ENCODE measurements at regions not wholly inside any gene's neighbourhood (a gene's known extent, or its start where the extent isn't known, plus 50 kb on each side); places are given as distances from the start of the nearest gene placed in this dataset.

- no peaks in the 10 kb centered on the region for H3K9me3 ChIP-seq
- ChIA-PET POLR2A (no interaction called here), CTCF (interaction anchor here (0.6 to 3.7 kb wide), 23 partner anchors 11 to 1785 kb away, joined by 3 to 28 read pairs (median 6); no protein-coding TSS in a partner anchor)
- DNase-seq (ENCODE audit: low read depth in 1 of 2, low spot score in 1 of 2) (no peak), ATAC-seq (no peak), FAIRE-seq (no peak)
- no peak overlapping the region for H3K4me3 ChIP-seq
- WGBS (ENCODE audit: missing lambda C conversion rate) = 68% methylated on average over 2 of the region's 2 CpGs
- TF ChIP-seq SREBF2 (IDR thresholded peaks at IDR 0.05) (no peak), KDM1A (IDR thresholded peaks at IDR 0.05; ENCODE audit: low read depth) (no peak), HOXB5 (CRISPR knock-in tag; IDR thresholded peaks at IDR 0.05) (no peak), FOSL2 (IDR thresholded peaks at IDR 0.05) (no peak), FOSL2 (CRISPR knock-in tag; IDR thresholded peaks at IDR 0.05) (no peak), BCL3 (IDR thresholded peaks at IDR 0.05) (no peak), ZSCAN20 (CRISPR knock-in tag; IDR thresholded peaks at IDR 0.05) (no peak), BHLHE40 (IDR thresholded peaks at IDR 0.05; ENCODE audit: low read depth, low read length) (no peak), CBX8 (IDR thresholded peaks at IDR 0.05) (no peak)
- TF ChIP-seq, protein P1, sequence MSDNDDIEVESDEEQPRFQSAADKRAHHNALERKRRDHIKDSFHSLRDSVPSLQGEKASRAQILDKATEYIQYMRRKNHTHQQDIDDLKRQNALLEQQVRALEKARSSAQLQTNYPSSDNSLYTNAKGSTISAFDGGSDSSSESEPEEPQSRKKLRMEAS (IDR thresholded peaks at IDR 0.05) = no peak
- TF ChIP-seq, protein P2, sequence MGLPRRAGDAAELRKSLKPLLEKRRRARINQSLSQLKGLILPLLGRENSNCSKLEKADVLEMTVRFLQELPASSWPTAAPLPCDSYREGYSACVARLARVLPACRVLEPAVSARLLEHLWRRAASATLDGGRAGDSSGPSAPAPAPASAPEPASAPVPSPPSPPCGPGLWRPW (IDR thresholded peaks at IDR 0.05) = no peak
- H3K4me2 ChIP-seq = no peak overlapping the region; the same call in 2 of the 3 replicates
- no peak overlapping the region for H3K27ac ChIP-seq
- H3K4me1 ChIP-seq = no peaks in the 10 kb centered on the region
Observed at GRCh38 chr10:25114036-25114411, 60.8 kb upstream of the GPR158 start.

- H3K27ac ChIP-seq = no peak overlapping the region
- ATAC-seq (no peak), DNase-seq (ENCODE audit: low read depth in 1 of 2, low spot score in 1 of 2) (no peak), FAIRE-seq (no peak)
- POLR2A ChIA-PET = no interaction called here
- TF ChIP-seq FOXS1 (CRISPR knock-in tag; IDR thresholded peaks at IDR 0.05) (no peak), FOSB (CRISPR knock-in tag; IDR thresholded peaks at IDR 0.05) (no peak), ZC3H11A (IDR thresholded peaks at IDR 0.05) (no peak), KDM1A (IDR thresholded peaks at IDR 0.05; ENCODE audit: low read depth) (no peak), HOXA7 (CRISPR knock-in tag; IDR thresholded peaks at IDR 0.05) (no peak), KDM5A (IDR thresholded peaks at IDR 0.05) (no peak), NPAS2 (CRISPR knock-in tag; IDR thresholded peaks at IDR 0.05; ENCODE audit: borderline replicate concordance) (no peak), USF2 (IDR thresholded peaks at IDR 0.05) (no peak), EHF (CRISPR knock-in tag; IDR thresholded peaks at IDR 0.05) (no peak), HOXB5 (CRISPR knock-in tag; IDR thresholded peaks at IDR 0.05) (no peak), GATA3 (IDR thresholded peaks at IDR 0.05; ENCODE audit: borderline replicate concordance) (no peak), CHD4 (IDR thresholded peaks at IDR 0.05; ENCODE audit: borderline replicate concordance) (no peak), MYC (IDR thresholded peaks at IDR 0.05; ENCODE audit: borderline replicate concordance, low read length) (no peak), FOSL2 (IDR thresholded peaks at IDR 0.05) (no peak), FOSL2 (CRISPR knock-in tag; IDR thresholded peaks at IDR 0.05) (no peak), HOXB13 (CRISPR knock-in tag; IDR thresholded peaks at IDR 0.05; ENCODE audit: low read depth) (no peak), SREBF2 (IDR thresholded peaks at IDR 0.05) (no peak), PHF8 (IDR thresholded peaks at IDR 0.05; ENCODE audit: borderline replicate concordance, low read depth) (no peak), BCL3 (IDR thresholded peaks at IDR 0.05) (no peak)
- TF ChIP-seq, protein P3, sequence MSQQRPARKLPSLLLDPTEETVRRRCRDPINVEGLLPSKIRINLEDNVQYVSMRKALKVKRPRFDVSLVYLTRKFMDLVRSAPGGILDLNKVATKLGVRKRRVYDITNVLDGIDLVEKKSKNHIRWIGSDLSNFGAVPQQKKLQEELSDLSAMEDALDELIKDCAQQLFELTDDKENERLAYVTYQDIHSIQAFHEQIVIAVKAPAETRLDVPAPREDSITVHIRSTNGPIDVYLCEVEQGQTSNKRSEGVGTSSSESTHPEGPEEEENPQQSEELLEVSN (IDR thresholded peaks at IDR 0.05; ENCODE audit: borderline replicate concordance, low read depth) = no peak
- no peaks in the 10 kb centered on the region for H3K9me3 ChIP-seq
- no peak overlapping the region for H3K4me3 ChIP-seq
- CTCF ChIA-PET = no interaction called here
- no peaks in the 10 kb centered on the region for H3K4me1 ChIP-seq
- H3K4me2 ChIP-seq = no peak overlapping the region
- 78% methylated on average over 6 of the region's 6 CpGs for WGBS (ENCODE audit: missing lambda C conversion rate)
Observed at GRCh38 chr10:25117757-25118156, 57.0 kb upstream of the GPR158 start.

All from A549 (cell line).